HCT116 (cell line): ENCODE measurements at regions not wholly inside any gene's neighbourhood (a gene's known extent, or its start where the extent isn't known, plus 50 kb on each side); places are given as distances from the start of the nearest gene placed in this dataset.
"Not testable (repeated sequence)": the region's sequence is repeated elsewhere in the genome, so short reads cannot be mapped to it uniquely, and the experiment has no call there.

Source experiments
- CTCF ChIP-seq, 3 experiments: fragments of 200-600 bp in 1 of 3; sonication (generic) in 1 of 3; IDR thresholded peaks in 2 of 3; conservative IDR thresholded peaks in 1 of 3; 2 replicates each; pipeline ENCODE4 v1.5.1; 2012 to 2017; ENCODE audit warnings: low read depth in 2 of 3, low read length in 2 of 3, antibody characterized with exemption in 1 of 3, borderline replicate concordance in 1 of 3, control low read depth in 1 of 3, mild to moderate bottlenecking in 1 of 3, mixed read lengths in 1 of 3, mixed run types in 1 of 3, moderate library complexity in 1 of 3; ENCODE audit not compliant: insufficient read depth in 1 of 3
- EGR1 ChIP-seq: IDR thresholded peaks from 2 replicates; pipeline ENCODE4 v1.6.1; 2012; ENCODE audit warnings: low read depth
- EZH2 ChIP-seq: fragments of 200-600 bp; sonication (generic); IDR thresholded peaks from 2 replicates; pipeline ENCODE4 v1.6.1; 2017; ENCODE audit warnings: antibody characterized with exemption, mixed run types
- JUND ChIP-seq: IDR thresholded peaks from 2 replicates; pipeline ENCODE4 v1.6.1; 2012
- POLR2A ChIP-seq: IDR thresholded peaks from 2 replicates; pipeline ENCODE4 v1.7.0; 2011; ENCODE audit warnings: borderline replicate concordance; ENCODE audit not compliant: insufficient read depth, insufficient read length; ENCODE audit errors: extremely low read depth
- RAD21 ChIP-seq: IDR thresholded peaks from 2 replicates; pipeline ENCODE4 v1.6.1; 2012; ENCODE audit warnings: low read depth, mild to moderate bottlenecking
- SIN3A ChIP-seq: IDR thresholded peaks from 2 replicates; pipeline ENCODE4 v1.6.1; 2012; ENCODE audit warnings: low read depth
- YY1 ChIP-seq: IDR thresholded peaks from 2 replicates; pipeline ENCODE4 v1.6.1; 2011; ENCODE audit warnings: low read length, low read depth, moderate library complexity, mild to moderate bottlenecking; ENCODE audit not compliant: insufficient replicate concordance; ENCODE audit errors: extremely low read depth

- not testable (repeated sequence) for TF ChIP-seq RAD21; CTCF (IDR thresholded peaks at IDR 0.05 in 2 of 3, conservative IDR thresholded peaks at IDR 0.05 in 1 of 3; ENCODE audit: borderline replicate concordance in 1 of 3, insufficient read depth in 1 of 3, low read depth in 2 of 3, low read length in 2 of 3); JUND; EZH2; SIN3A; YY1; EGR1; POLR2A
These were observed 126.0 kb downstream of the SHANK2 start for GRCh38 chr11:71126401-71126800.
